Erythroblast (primary cell): ENCODE measurements at regions not wholly inside any gene's neighbourhood (a gene's known extent, or its start where the extent isn't known, plus 50 kb on each side); places are given as distances from the start of the nearest gene placed in this dataset.
"Not testable (repeated sequence)": the region's sequence is repeated elsewhere in the genome, so short reads cannot be mapped to it uniquely, and the experiment has no call there.

ENCODE experiments used
- GATA1 ChIP-seq: IDR thresholded peaks from 2 replicates; pipeline ENCODE4 v1.6.1; 2011; ENCODE audit warnings: low read depth, mild to moderate bottlenecking, control low read depth, low read length, moderate library complexity
- POLR2A ChIP-seq: IDR thresholded peaks from 2 replicates; pipeline ENCODE4 v1.6.1; 2011; ENCODE audit warnings: mild to moderate bottlenecking, low read length

DNA sequence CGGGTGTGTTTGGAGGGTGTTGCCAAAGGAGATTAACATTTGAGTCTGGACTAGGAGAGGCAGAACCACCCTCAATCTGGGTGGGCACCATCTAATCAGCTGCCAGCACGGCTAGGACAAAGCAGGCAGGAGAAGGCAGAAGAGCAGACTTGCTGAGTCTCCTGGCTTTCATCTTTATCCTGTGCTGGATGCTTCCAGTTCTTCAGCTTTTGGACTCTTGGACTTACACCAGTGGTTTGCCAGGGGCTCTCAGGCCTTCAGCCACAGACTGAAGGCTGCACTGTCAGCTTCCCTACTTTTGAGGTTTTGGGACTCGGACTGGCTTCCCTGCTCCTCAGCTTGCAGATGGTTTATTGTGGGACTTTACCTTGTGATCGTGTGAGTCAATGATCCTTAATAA is 70.4 kb upstream of the AGAP9 start:
- not testable (repeated sequence) for TF ChIP-seq POLR2A, GATA1
